ENCODE measurements at regions not wholly inside any gene's neighbourhood (a gene's known extent, or its start where the extent isn't known, plus 50 kb on each side); places are given as distances from the start of the nearest gene placed in this dataset.
"Not testable (repeated sequence)": the region's sequence is repeated elsewhere in the genome, so short reads cannot be mapped to it uniquely, and the experiment has no call there.

DNA sequence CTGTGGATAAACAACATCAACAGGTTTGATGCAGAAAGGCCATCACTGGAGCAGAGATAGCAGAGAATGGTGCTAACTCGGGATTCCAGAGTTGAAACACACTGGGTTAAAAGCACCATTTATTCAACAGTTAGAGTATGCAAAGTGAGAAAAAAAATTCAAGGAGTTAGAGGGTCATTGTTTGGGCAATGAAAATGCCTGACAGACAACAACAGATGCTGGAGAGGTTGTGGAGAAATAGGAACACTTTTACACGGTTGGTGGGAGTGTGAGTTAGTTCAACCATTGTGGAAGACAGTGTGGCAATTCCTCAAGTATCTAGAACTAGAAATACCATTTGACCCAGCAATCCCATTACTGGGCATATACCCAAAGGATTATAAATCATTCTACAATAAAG, 77.4 kb upstream of the SEMA3C start:
- FAIRE-seq; ATAC-seq; H4K20me1 ChIP-seq (ENCODE audit: insufficient read depth, low read length); H3K9me3 ChIP-seq (ENCODE audit: low read length); H3K4me1 ChIP-seq (ENCODE audit: insufficient read depth, low read length); BruUV-seq (replicated peaks); H3K9ac ChIP-seq (ENCODE audit: insufficient read depth, low read depth, low read length); POLR2A ChIA-PET; DNase-seq (ENCODE audit: low spot score); H3K4me2 ChIP-seq (ENCODE audit: low read depth, low read length); CTCF ChIA-PET (ENCODE audit: low intra/inter-chr PET ratio, low total read pairs); H3K4me3 ChIP-seq (replicated peaks in 1 of 3; ENCODE audit: insufficient read depth in 1 of 3, low read depth in 2 of 3, low read length in 3 of 3); H3K36me3 ChIP-seq (replicated peaks in 1 of 2; ENCODE audit: control insufficient read depth in 1 of 2, insufficient read depth in 2 of 2, low read length in 2 of 2); intact Hi-C loops (cut with micrococcal nuclease; ENCODE audit: unreplicated experiment); H2AFZ ChIP-seq (ENCODE audit: low read length); H3K27me3 ChIP-seq (ENCODE audit: control insufficient read depth in 1 of 2, insufficient read depth in 2 of 2, low read length in 2 of 2); H3K79me2 ChIP-seq (ENCODE audit: insufficient read depth, low read length); in situ Hi-C loops (cut with HindIII; ENCODE audit: extremely low pct_ligation_motif_present, low pct_unique_long_range_greater_than_20kb); H3K27ac ChIP-seq (ENCODE audit: extremely low read length, insufficient read depth, low read length): not testable (repeated sequence)
- 2% methylated on average over 2 of the region's 2 CpGs for WGBS (ENCODE audit: low lambda C conversion rate)

GRCh38 chr7:80991654-80992053, 72.8 kb upstream of the SEMA3C start:
- Histone ChIP-seq H3K36me3 (replicated peaks in 1 of 2; ENCODE audit: control insufficient read depth in 1 of 2, insufficient read depth in 2 of 2, low read length in 2 of 2) (no peaks in the 10 kb centered on the region), H3K79me2 (ENCODE audit: insufficient read depth, low read length) (no peaks in the 10 kb centered on the region), H3K4me3 (replicated peaks in 1 of 3; ENCODE audit: insufficient read depth in 1 of 3, low read depth in 2 of 3, low read length in 3 of 3) (no peak overlapping the region), H3K27me3 (ENCODE audit: control insufficient read depth in 1 of 2, insufficient read depth in 2 of 2, low read length in 2 of 2) (no peaks in the 10 kb centered on the region), H3K4me1 (ENCODE audit: insufficient read depth, low read length) (no peaks in the 10 kb centered on the region), H3K9ac (ENCODE audit: insufficient read depth, low read depth, low read length) (no peak overlapping the region), H4K20me1 (ENCODE audit: insufficient read depth, low read length) (no peaks in the 10 kb centered on the region), H3K4me2 (ENCODE audit: low read depth, low read length) (no peak overlapping the region; the same call in 1 of the 2 replicates), H3K27ac (ENCODE audit: extremely low read length, insufficient read depth, low read length) (no peak overlapping the region), H3K9me3 (ENCODE audit: low read length) (no peaks in the 10 kb centered on the region), H2AFZ (ENCODE audit: low read length) (no peak overlapping the region)
- no peak for FAIRE-seq
- BruUV-seq (replicated peaks) = no TSS peak
- POLR2A ChIA-PET = no interaction called here
- TF ChIP-seq ATF7 (IDR thresholded peaks at IDR 0.05) = peak; percentile 37; the same call in 1 of the 2 replicates
- TF ChIP-seq ATF7 (CRISPR knock-in tag; IDR thresholded peaks at IDR 0.05) = no peak
- TF ChIP-seq PCBP1 (IDR thresholded peaks at IDR 0.05; ENCODE audit: borderline replicate concordance, low read depth, low read length) = no peak
- ATAC-seq = no peak
- intact Hi-C loops (cut with micrococcal nuclease; ENCODE audit: unreplicated experiment) = no loop called here
- 13% methylated on average over 5 of the region's 5 CpGs for WGBS (ENCODE audit: low lambda C conversion rate)
- in situ Hi-C loops (cut with HindIII; ENCODE audit: extremely low pct_ligation_motif_present, low pct_unique_long_range_greater_than_20kb) = no loop called here
- DNase-seq (ENCODE audit: low spot score) = no peak
- CTCF ChIA-PET (ENCODE audit: low intra/inter-chr PET ratio, low total read pairs) = no interaction called here

DNA sequence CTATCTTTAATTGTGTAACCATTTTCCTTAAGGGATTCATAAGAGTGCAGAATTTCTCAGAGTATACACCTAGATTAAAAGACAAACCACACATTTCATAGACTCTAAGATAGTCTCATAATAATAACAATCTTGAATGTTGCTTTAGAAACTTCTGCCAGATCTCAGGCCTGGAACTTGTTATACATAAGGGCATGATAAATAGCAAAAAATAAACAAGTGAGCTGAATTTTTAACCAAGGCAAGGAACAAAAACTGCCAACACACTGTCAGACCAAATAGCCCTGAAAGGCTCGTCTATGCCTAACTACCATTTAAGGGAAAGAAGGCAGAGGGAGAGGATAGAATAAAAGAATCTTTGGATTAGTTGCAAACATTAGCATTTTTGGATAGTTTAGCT, 65.8 kb upstream of the SEMA3C start:
- Histone ChIP-seq H3K9me3 (ENCODE audit: low read length) (no peaks in the 10 kb centered on the region), H2AFZ (ENCODE audit: low read length) (no peak overlapping the region), H3K27ac (ENCODE audit: extremely low read length, insufficient read depth, low read length) (no peak overlapping the region), H3K9ac (ENCODE audit: insufficient read depth, low read depth, low read length) (no peak overlapping the region), H3K4me2 (ENCODE audit: low read depth, low read length) (no peak overlapping the region), H4K20me1 (ENCODE audit: insufficient read depth, low read length) (no peaks in the 10 kb centered on the region), H3K27me3 (ENCODE audit: control insufficient read depth in 1 of 2, insufficient read depth in 2 of 2, low read length in 2 of 2) (no peaks in the 10 kb centered on the region), H3K36me3 (replicated peaks in 1 of 2; ENCODE audit: control insufficient read depth in 1 of 2, insufficient read depth in 2 of 2, low read length in 2 of 2) (no peaks in the 10 kb centered on the region), H3K79me2 (ENCODE audit: insufficient read depth, low read length) (no peaks in the 10 kb centered on the region), H3K4me1 (ENCODE audit: insufficient read depth, low read length) (no peaks in the 10 kb centered on the region), H3K4me3 (replicated peaks in 1 of 3; ENCODE audit: insufficient read depth in 1 of 3, low read depth in 2 of 3, low read length in 3 of 3) (no peak overlapping the region)
- FAIRE-seq (no peak), DNase-seq (ENCODE audit: low spot score) (no peak), ATAC-seq (no peak)
- in situ Hi-C loops (cut with HindIII; ENCODE audit: extremely low pct_ligation_motif_present, low pct_unique_long_range_greater_than_20kb) = no loop called here
- intact Hi-C loops (cut with micrococcal nuclease; ENCODE audit: unreplicated experiment) = no loop called here
- WGBS (ENCODE audit: low lambda C conversion rate) = 0% methylated on average over 1 of the region's 1 CpG
- CTCF ChIA-PET (ENCODE audit: low intra/inter-chr PET ratio, low total read pairs) = no interaction called here
- POLR2A ChIA-PET = no interaction called here
- no TSS peak for BruUV-seq (replicated peaks)
- TF ChIP-seq, protein P1, sequence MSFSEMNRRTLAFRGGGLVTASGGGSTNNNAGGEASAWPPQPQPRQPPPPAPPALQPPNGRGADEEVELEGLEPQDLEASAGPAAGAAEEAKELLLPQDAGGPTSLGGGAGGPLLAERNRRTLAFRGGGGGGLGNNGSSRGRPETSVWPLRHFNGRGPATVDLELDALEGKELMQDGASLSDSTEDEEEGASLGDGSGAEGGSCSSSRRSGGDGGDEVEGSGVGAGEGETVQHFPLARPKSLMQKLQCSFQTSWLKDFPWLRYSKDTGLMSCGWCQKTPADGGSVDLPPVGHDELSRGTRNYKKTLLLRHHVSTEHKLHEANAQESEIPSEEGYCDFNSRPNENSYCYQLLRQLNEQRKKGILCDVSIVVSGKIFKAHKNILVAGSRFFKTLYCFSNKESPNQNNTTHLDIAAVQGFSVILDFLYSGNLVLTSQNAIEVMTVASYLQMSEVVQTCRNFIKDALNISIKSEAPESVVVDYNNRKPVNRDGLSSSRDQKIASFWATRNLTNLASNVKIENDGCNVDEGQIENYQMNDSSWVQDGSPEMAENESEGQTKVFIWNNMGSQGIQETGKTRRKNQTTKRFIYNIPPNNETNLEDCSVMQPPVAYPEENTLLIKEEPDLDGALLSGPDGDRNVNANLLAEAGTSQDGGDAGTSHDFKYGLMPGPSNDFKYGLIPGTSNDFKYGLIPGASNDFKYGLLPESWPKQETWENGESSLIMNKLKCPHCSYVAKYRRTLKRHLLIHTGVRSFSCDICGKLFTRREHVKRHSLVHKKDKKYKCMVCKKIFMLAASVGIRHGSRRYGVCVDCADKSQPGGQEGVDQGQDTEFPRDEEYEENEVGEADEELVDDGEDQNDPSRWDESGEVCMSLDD (CRISPR knock-in tag; IDR thresholded peaks at IDR 0.05; ENCODE audit: borderline replicate concordance) = no peak
- TF ChIP-seq ZNF18 (CRISPR knock-in tag; IDR thresholded peaks at IDR 0.05; ENCODE audit: insufficient replicate concordance) = no peak
- no peak for TF ChIP-seq ZNF296 (CRISPR knock-in tag; conservative IDR thresholded peaks at IDR 0.05)
- TF ChIP-seq SRSF1 (optimal IDR thresholded peaks at IDR 0.05; ENCODE audit: low read depth, low read length) = no peak

Data from HepG2 (cell line).